Stomach smooth muscle (tissue), 2 donors: ENCODE measurements at regions not wholly inside any gene's neighbourhood (a gene's known extent, or its start where the extent isn't known, plus 50 kb on each side); places are given as distances from the start of the nearest gene placed in this dataset.

Experiments used
- H3K27ac ChIP-seq: one replicate; pipeline ENCODE4 v1.7.0; 2013; ENCODE audit warnings: mild to moderate bottlenecking, low read length, inconsistent platforms
- H3K27me3 ChIP-seq, 2 donors: one replicate each; pipeline ENCODE4 v1.7.0; 2013; ENCODE audit warnings: low read length in 2 of 2; ENCODE audit not compliant: insufficient read depth in 2 of 2, control insufficient read depth in 1 of 2
- H3K36me3 ChIP-seq, 2 donors: one replicate each; pipeline ENCODE4 v1.7.0; 2013; ENCODE audit warnings: low read length in 2 of 2; ENCODE audit not compliant: control insufficient read depth in 2 of 2, insufficient read depth in 2 of 2
- H3K4me1 ChIP-seq: one replicate; pipeline ENCODE4 v1.7.0; 2013; ENCODE audit warnings: low read length; ENCODE audit not compliant: control insufficient read depth, insufficient read depth
- H3K4me3 ChIP-seq, 2 donors: one replicate each; pipeline ENCODE4 v1.7.0; 2013; ENCODE audit warnings: low read length in 2 of 2
- H3K9ac ChIP-seq, 2 donors: one replicate each; pipeline ENCODE4 v1.7.0; 2013; ENCODE audit warnings: low read length in 2 of 2, mild to moderate bottlenecking in 1 of 2
- H3K9me3 ChIP-seq, 2 donors: one replicate each; pipeline ENCODE4 v1.7.0; 2013; ENCODE audit warnings: low read length in 2 of 2; ENCODE audit not compliant: control insufficient read depth in 2 of 2
- donor health status: healthy.
- donor health status: Pancreatic carcinoma.

DNA sequence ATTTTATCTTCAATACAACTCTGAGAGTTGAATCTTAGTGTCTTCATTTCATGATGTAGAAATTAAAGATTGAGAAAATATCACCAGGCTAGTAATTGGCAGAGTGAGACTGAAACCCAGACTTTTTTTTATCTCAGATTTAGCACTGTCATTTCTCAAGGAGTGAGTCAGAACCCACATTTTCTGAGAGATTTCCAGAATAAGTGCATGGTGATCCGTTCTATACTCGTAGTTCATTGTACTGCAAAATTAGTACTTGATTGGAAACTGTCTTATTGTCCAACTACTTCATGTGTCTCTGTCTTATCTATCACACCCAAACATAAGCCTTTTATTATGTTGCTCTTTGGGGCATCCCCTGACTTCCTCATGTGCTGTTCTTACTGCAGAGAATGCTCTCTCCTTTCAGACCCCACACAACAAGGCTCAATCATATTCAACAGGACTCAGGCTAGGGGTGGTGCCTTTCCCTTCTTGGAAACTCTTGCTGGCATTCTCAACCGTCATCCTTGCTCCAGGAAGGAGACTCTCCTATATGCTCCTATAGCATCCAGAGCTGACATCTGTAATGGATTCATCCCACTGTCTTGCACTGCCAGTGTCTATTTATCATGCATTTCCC, 76.7 kb upstream of the BLID start:
- Histone ChIP-seq H3K9ac (no peak overlapping the region), H3K36me3 (no peaks in the 10 kb centered on the region), H3K4me3 (no peak overlapping the region), H3K27ac (no peak overlapping the region), H3K27me3 (no peaks in the 10 kb centered on the region), H3K9me3 (no peaks in the 10 kb centered on the region), H3K4me1 (peaks cover 5% of the 10 kb centered on the region)

DNA sequence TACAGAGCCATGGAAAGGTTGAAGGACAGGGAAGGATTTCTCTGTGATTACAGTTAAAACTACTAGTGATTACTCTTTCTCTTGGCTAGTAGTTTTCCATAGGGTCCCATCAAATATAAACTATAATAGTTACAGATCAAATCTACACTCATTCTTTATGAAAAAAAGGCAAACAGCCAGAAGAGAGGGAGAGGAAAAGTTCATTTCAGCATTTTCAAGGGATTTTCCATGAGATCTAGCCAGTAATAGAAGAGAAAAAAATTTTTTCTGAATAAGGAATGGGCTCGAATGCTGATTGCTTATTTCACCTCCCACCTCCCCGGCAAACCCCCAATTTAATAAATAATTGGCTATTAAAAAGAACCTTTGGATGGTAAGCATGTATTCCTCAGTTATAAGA, 74.8 kb upstream of the BLID start:
- Histone ChIP-seq H3K9ac (no peak overlapping the region), H3K4me3 (no peak overlapping the region), H3K27me3 (no peaks in the 10 kb centered on the region), H3K27ac (peak overlapping the region; percentile 1), H3K4me1 (peaks cover 2% of the 10 kb centered on the region), H3K9me3 (peaks cover 0 to 3% of the 10 kb centered on the region in 2 donors), H3K36me3 (no peaks in the 10 kb centered on the region)

DNA sequence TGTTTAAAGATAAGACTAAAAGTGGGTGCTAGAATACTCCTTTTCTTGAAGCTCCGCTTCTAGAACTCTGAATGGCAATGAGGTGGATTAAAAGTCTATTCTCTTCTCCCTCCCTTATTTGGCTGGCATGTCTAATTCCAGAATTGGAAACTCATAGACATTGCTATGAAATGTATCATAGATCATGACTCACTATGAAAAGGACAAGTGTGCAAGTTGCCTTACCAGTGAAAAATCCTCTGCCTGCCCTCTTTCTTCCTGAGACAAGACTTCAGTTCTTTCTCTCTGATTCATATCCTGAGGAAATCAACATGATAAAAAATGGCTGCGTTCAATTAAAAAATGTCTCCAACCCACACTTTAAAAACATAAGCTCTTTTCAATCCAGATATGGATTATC, 73.2 kb upstream of the BLID start:
- H3K9me3 ChIP-seq = peaks cover 0 to 3% of the 10 kb centered on the region in 2 donors
- H3K4me3 ChIP-seq = no peak overlapping the region
- H3K4me1 ChIP-seq = no peaks in the 10 kb centered on the region
- H3K27ac ChIP-seq = peak overlapping the region; percentile 13
- no peaks in the 10 kb centered on the region for H3K36me3 ChIP-seq
- H3K9ac ChIP-seq = no peak overlapping the region
- no peaks in the 10 kb centered on the region for H3K27me3 ChIP-seq

DNA sequence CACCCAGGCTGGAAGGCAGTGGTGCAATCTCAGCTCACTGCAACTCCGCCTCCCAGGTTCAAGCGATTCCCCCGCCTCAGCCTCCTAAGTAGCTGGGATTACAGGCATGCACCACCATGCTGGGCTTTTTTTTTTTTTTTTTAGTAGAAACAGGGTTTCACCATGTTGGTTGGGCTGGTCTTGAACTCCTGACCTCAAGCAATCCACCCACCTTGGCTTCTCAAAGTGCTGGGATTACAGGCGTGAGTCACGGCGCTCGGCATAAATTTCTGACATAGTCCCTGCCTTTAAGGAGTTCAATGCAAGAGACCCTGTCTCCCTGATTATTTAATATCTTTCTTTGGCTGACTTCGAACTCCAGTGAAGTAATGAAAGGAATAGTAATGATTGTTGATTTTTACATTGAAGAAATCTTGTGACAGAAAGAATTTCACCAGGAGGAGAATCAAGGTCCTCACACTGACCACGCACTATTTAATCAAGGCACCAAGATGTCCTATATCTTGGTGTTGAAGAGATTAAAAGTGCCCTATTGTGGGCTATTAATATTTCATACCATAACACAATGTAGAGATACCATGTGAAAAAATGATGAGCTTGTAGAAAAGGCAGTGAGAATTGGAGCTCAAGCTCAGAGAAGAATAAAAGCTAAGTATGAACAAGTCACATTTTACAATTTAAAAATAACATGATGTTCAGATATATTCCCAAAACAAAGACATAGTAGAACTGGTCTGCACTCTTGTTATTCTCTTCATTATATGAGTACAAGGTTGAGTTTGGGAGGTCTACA, 71.6 kb upstream of the BLID start:
- Histone ChIP-seq H3K9me3 (peaks cover 0 to 3% of the 10 kb centered on the region in 2 donors), H3K4me1 (no peaks in the 10 kb centered on the region), H3K9ac (no peak overlapping the region), H3K36me3 (no peaks in the 10 kb centered on the region), H3K27me3 (no peaks in the 10 kb centered on the region), H3K27ac (no peak overlapping the region), H3K4me3 (no peak overlapping the region)

DNA sequence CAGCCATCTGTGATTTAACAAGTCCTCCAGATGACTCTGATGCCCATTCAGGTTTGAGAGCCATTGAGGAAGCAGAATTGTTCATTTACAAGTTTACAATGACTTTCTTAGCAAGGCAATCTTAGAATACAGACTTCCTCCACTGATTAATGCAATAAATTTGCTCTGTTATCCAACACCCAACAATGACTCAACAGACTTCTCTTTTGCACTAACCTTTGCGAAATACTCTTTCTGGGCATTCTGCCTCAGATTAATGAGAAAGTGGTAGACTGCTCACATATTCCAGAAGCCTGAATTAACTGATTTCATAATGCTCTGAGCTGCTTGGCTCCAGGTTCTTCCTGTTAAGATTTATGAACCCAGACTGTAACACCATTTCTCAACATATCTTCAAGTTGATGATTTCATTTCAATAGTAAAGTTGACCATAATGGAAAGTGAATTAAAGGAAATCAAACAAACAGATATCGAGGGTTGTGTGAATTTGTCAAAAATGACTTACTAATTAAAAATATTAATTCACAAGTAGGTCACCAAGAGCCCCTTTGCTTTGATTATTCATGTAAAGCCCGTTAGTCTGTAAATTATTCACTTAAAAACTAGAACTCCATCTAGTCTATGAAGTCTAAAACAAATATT, 70.5 kb upstream of the BLID start:
- no peak overlapping the region for H3K27ac ChIP-seq

DNA sequence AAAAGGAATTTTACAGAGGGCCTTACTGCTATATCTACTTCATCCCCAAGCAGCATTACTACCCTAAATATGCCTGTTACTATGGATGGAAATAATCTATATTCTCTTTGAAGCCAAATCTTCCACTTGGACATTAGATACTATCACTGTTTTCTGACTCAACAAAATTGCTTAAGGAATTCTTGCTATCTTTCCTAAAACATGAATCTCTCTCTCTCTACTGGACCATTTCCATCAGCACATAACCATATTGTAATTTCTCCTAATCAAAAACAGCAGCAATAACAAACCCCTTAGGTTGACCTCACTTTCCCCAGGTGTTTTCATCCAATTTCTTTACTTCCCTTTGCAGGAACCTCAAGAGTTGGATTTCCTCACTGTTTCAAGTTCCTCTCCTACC, 67.9 kb upstream of the BLID start:
- H3K4me1 ChIP-seq = peaks cover 11% of the 10 kb centered on the region
- no peak overlapping the region for H3K27ac ChIP-seq
- no peak overlapping the region for H3K4me3 ChIP-seq
- peaks cover 0 to 3% of the 10 kb centered on the region in 2 donors for H3K9me3 ChIP-seq
- no peaks in the 10 kb centered on the region for H3K27me3 ChIP-seq
- no peak overlapping the region for H3K9ac ChIP-seq
- H3K36me3 ChIP-seq = no peaks in the 10 kb centered on the region

More for the DNA sequence above, 70.5 kb upstream of the BLID start:
- Histone ChIP-seq H3K9ac (no peak overlapping the region), H3K4me1 (no peaks in the 10 kb centered on the region), H3K36me3 (no peaks in the 10 kb centered on the region), H3K27me3 (no peaks in the 10 kb centered on the region), H3K9me3 (peaks cover 0 to 3% of the 10 kb centered on the region in 2 donors), H3K4me3 (no peak overlapping the region)

DNA sequence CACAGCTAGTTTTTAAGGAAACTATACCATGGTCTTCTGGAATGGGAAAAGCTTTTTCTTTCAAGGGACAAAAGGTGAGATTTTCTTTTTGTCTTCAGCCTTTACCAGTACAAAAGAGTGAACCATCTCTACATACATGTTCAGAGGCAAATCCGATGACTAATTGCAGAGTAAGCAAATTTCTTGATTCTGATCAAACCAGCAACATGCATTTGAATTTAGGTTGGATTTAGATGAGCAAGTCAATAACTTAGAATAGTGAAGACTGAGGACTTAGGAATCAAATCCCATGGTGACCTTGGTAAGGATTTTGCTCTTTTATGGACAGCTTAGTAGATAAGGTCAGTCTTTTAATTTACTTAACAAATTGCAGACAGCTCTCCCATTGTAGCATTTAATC, 65.9 kb upstream of the BLID start:
- H3K36me3 ChIP-seq = no peaks in the 10 kb centered on the region
- no peak overlapping the region for H3K4me3 ChIP-seq
- H3K4me1 ChIP-seq = peaks cover 11% of the 10 kb centered on the region
- H3K9ac ChIP-seq = no peak overlapping the region
- peaks cover 0 to 3% of the 10 kb centered on the region in 2 donors for H3K9me3 ChIP-seq
- H3K27ac ChIP-seq = peak overlapping the region; percentile 12
- H3K27me3 ChIP-seq = no peaks in the 10 kb centered on the region

DNA sequence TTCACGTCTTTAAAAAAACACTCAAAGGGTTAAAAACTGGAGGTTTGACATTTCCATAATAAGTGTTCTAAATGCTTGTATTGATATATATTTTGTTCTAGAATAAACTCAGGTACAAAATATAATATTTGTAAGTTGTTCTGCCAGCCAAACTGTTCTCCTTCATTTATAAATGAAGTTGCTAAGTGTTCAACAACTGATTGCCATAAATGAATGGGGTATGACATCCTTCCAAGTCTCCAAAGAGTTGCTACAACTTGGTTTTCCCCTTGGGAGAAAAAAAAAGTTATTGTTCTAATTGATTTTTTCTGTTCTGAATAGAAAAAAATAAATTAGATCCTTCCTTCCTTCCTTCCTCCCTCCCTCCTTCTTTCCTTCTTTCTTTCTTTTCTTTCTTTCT, 65.4 kb upstream of the BLID start:
- peaks cover 11% of the 10 kb centered on the region for H3K4me1 ChIP-seq
- H3K27me3 ChIP-seq = no peaks in the 10 kb centered on the region
- H3K36me3 ChIP-seq = no peaks in the 10 kb centered on the region
- H3K9ac ChIP-seq = no peak overlapping the region
- H3K4me3 ChIP-seq = no peak overlapping the region
- peak overlapping the region; percentile 47 for H3K27ac ChIP-seq
- peaks cover 0 to 3% of the 10 kb centered on the region in 2 donors for H3K9me3 ChIP-seq

DNA sequence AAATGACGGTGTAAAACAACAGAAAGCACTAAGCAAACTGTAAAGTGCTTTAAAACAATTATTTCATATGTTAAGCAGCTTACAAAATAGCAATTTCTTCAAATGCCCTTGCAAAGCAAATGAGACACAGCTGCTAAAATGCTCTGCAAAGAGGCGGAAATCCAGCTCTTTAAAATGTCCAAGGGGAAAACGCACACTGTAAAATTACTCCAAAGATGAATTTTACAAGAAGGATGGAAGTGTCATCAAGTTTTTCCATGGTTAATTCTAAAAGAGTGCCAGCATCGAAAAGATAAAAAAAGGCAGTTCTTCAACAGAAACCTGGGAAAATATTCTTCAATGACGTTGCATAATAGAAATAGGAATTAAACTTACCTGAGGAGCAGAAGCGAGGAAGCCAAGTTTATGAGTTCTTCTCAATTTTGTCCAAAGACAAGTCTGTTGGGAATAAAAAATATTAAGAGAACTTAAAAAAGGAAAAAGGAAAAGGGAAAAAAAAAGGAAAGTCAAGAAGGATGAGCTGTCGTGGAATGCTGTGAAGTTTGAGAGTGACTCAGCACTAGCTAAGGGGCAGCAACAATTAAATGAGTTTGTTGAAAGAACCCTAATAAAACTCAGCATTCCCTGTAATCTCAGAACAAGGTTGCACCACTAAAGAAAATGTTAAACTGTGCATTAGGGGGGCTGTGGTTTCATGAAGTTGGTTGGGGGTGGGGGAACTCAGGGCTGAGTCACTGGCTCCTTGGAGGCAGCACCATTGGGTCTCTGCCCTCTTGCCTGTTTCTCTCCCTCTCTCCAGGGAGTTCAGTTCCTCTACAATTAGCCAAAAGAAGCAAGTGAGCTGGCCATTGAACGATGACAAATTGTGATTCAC, 64.2 kb upstream of the BLID start:
- H3K27me3 ChIP-seq = no peaks in the 10 kb centered on the region
- H3K27ac ChIP-seq = peak overlapping the region; percentile 47
- H3K9me3 ChIP-seq = no peaks in the 10 kb centered on the region
- no peak overlapping the region for H3K4me3 ChIP-seq
- no peak overlapping the region for H3K9ac ChIP-seq
- peaks cover 11% of the 10 kb centered on the region for H3K4me1 ChIP-seq
- no peaks in the 10 kb centered on the region for H3K36me3 ChIP-seq

DNA sequence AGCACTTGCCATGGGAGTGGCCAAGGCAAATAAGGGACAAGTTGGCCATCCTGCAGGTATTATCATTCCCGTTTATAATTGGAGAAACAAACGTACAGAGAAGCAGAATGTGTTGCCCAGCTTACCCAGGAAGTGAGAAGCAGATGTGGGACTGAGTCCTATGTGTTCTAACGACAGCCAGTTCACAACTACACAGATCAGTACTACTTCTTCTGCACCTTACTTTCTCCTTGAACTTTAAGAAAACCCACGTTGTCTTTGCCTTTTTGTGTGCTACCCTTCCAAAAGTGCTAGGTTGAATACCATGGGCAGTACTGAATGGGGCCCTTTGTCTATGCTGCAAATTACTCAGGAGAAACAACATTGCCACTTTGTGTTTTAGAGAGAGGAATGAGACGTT, 62.8 kb upstream of the BLID start:
- Histone ChIP-seq H3K27me3 (no peaks in the 10 kb centered on the region), H3K9me3 (no peaks in the 10 kb centered on the region), H3K9ac (no peak overlapping the region), H3K36me3 (no peaks in the 10 kb centered on the region), H3K4me1 (peaks cover 11% of the 10 kb centered on the region), H3K27ac (no peak overlapping the region), H3K4me3 (no peak overlapping the region)
